Stimulated activated CD4-positive, alpha-beta T cell treated with anti-CD3 and anti-CD28 coated beads, TNF-alpha, amount 100 ng/mL, for 24 hours (primary cell): ENCODE measurements at regions not wholly inside any gene's neighbourhood (a gene's known extent, or its start where the extent isn't known, plus 50 kb on each side); places are given as distances from the start of the nearest gene placed in this dataset.
"Not testable (repeated sequence)": the region's sequence is repeated elsewhere in the genome, so short reads cannot be mapped to it uniquely, and the experiment has no call there.

Experiments used
- DNase-seq, 3 experiments: peaks; one replicate each; pipeline ENCODE4 v3.0.0-alpha.2; 2020; ENCODE audit warnings: low read depth in 3 of 3

GRCh38 chr1:232317350-232317749 lies 312.6 kb downstream of the SIPA1L2 start:
- no peak for DNase-seq

DNA sequence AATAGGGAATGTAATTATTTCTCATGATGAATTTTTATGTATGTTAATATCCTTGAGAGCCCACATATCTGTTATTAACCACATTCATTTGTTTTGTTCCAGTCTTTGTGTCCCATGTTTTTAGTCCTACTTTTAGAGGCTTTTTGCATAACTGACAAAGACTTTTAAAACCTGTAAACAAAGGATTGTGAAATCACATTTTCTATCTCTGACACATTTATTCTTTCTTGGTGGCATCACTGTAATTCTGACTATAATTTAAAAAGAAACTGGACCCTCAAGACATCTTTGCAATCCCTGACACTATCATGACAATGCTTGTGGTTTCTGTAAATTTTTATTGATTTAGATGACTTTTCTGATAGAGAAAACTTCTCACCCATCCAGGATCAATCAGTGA lies 313.1 kb downstream of the SIPA1L2 start:
- no peak for DNase-seq

- not testable (repeated sequence) for DNase-seq
Observed at GRCh38 chr1:232313876-232314275, 316.1 kb downstream of the SIPA1L2 start.

GRCh38 chr1:232310541-232310940 lies 319.4 kb downstream of the SIPA1L2 start:
- no peak for DNase-seq

DNA sequence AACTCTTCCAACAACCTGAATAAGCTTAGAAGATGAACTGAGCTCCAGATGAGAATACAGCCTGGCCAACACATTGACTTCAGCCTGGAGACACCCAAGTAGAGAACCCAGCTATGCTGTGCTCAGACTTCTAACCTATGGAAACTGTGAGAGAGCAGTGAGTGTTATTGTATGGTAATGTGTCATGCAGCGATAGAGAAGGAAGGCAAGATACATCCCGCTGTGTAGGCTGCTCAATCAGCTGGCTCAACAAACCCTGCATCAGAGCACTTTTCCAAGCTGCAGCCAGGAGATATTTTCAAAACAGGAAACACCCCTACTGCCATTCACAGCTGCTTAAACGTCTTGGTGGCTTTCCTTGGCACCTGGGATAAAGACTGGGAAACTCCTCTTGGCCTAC lies 321.3 kb downstream of the SIPA1L2 start:
- DNase-seq, result no peak

DNA sequence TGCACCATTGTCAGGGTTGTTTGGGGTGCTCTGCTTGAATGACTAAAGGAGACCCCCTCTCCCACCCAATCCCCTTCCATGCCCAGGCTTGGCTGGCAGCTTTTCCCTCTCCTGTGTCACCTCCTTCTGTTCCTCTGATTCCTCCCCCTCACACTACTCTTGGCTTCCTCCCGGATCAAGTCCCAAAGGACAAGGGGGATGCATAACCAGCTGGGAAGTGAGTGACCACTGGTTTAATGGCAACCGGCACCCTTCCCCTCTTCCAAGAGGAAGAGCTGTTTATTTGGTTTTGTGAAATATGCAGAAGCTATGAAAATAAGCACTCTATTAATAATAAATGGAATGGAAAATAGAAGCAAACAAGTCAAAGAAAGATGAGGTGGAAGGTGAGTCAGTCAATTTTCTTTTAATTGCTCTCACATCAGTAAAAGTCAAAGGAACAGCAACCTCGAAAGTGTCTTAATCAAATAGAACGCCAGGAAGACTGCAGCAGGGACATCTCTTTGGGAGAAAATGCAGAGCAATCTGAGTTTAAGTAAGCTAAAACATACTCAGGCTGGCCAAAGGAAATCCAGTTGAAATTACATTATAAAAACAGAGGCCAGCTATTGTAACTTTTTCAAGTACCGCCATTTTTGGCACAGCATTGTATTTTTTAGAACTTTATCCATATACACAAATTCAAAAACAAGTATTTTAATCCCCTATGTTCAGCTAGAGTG lies 322.5 kb downstream of the SIPA1L2 start:
- DNase-seq, result no peak

- DNase-seq, result no peak
Observed at GRCh38 chr1:232306269-232306961, 323.5 kb downstream of the SIPA1L2 start.

DNA sequence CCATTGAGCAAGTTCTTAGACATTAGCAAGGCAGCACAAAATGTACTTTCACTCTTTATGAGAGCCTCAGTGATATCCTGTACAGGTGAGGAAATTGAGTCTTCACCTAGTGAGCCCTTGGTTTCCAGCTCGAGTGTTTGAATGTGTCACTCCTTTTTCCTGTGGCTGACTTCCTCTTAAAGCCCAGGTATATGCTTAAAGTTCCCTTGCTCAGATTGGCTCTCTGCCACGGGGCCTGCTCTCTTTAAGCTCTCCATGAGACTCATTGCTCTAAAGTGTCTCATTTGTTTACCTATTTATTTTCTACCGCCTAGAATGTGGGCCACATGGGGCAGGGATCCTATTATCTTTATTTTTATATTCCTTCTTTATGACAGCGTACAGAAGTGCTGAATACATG lies 324.9 kb downstream of the SIPA1L2 start:
- no peak for DNase-seq

DNA sequence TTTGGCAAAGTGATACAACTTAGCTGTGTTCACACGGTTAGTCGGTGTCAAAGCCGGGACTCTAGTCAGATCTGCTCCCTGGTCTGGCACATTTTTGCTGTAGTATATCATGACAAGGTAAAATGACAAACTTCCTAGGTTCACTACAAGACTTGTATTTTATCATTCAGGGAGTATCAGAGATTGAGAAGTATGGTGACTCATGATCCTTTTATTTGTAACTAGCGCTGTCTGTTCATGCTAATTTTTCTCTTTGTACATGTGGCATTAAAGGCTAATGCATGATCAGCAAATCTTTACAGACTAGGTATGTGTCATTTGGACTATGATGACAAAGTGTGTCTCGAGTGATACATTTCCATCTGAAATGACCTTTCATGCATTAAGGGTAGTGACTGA lies 326.7 kb downstream of the SIPA1L2 start:
- no peak for DNase-seq

DNA sequence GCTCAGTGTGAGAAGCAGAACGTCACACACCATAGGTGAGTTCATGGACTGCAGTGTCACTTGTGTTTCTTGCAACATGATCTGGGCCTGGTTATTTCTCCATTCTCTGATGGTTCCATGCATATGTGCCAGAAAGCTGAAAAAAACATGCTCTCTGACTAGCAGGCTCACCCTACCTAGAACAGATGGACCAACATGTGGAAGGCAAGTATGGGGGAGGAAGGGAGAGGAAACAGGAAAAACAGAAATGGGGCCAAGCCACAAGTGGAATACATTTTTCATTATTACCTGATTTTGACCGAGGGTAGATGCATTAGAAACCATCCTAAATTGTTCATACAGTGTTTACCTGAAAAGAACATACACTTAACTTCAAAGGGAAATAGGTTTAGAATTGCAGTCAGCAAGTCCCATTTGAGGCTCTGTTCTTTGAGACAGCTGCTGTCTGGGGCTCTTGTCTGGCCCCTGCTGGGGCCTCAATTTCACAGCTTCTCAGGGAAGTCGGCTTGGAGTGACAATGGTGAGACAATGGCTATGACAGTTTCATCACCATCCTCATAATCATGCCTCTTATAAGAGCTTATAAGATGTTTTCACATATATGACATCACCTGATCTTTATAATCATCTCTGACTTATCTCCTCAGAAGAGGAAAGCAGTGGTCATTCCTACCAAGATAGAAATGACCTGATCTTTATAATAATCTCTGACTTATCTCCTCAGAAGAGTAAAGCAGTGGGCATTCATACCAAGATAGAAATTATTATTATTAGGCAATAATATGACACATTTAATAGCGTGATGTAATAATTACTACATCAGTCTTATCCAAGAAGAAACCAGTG lies 327.3 kb downstream of the SIPA1L2 start:
- DNase-seq, result no peak

GRCh38 chr1:232301246-232301645 lies 328.7 kb downstream of the SIPA1L2 start:
- no peak for DNase-seq

GRCh38 chr1:232300466-232300865 lies 329.5 kb downstream of the SIPA1L2 start:
- DNase-seq, result no peak

DNA sequence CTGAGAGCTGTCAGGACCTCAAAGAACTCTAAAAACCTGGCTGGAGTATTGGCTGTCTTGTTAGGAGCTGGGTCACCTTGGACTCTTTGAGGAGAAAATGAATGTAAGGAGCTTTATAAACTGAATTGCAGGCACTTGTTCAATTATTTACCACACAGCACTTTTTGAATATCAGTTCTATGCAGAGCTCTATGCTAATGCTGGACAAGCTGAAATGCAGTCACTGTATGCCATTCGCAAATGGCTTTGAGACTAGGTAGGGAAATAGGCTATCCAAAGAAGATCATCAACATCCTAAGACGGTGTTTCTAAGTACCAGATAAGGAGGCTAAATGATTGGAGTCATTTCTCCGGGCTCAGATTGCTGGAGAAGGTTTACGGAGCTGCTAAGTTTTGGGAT lies 333.5 kb downstream of the SIPA1L2 start:
- DNase-seq, result no peak

GRCh38 chr1:232293361-232293760 lies 336.6 kb downstream of the SIPA1L2 start:
- no peak for DNase-seq

DNA sequence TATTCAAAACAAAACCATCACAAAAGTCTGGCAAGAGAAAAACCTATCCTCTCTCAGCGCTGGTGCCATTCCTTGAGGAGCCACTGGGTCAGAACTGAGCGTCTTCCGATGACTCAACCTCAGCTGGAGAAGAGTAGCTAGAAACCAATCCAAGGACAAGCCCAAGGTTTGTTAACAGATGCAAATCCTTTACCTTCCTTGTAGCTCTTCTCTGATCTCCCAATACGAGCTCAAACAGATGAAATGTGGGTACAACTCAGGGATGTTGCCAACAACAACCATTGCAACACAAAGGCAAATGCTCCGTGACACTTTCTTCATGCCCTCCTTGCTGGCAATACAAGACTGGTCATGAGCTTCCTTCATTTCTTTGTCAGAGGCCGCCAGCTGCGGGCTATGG lies 337.1 kb downstream of the SIPA1L2 start:
- DNase-seq, result no peak

- DNase-seq, result no peak
Observed at GRCh38 chr1:232292239-232292638, 337.7 kb downstream of the SIPA1L2 start.

DNA sequence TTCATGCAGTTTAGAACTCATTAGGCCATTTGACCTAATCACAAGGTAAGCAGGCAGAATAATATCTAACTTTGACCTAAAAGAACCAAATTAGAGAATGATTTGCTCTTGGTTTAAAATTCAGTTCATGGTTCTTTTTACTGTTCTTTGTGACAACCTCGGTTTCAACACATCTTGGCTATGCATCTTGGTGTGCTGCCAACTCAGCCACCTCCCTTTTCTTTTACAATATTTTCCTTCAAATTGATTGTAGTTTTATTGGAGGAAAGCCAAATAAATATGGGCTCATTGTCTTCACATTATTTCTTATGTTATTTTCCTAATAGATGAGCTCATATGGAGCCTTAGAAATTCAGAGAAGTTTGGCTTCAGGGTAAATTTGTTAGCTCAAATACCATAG lies 338.3 kb downstream of the SIPA1L2 start:
- DNase-seq, result no peak

DNA sequence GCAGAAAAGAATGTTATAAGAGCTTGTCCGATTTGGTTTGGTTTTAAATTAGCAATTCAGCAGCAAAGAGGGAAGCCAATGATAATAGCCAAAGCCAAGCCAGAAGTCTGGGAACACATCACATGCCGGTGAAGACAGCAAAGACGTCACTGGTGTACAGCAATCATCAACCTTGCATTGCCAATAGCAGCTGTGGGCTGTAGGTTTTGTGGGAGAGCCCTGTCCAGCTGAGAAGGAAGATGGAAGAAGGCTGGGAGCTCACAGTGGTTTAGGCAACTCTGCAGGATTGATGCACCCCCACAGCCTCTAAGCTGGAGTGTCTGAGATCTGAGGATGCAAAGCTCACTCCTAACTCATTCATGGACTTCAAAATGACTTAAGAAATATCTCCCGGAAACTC lies 338.7 kb downstream of the SIPA1L2 start:
- DNase-seq, result no peak

DNA sequence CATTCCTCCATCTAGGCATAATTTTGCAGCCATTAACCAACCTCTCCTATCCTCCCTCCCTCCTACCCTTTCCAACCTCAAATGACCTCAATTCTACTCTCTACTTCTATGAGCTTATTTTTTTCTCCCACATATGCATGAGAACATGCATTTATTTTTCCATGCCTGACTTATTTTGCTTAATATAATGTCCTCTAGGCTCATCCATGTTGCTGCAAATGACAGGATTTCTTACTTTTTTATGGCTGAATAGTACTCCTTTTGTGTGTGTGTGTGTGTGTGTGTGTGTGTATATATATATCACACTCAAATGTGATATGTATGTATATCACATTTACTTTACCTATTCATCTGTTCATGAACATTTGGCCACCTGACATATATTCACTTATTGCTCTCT lies 339.4 kb downstream of the SIPA1L2 start:
- no peak for DNase-seq

- DNase-seq, result no peak
Observed at GRCh38 chr1:232287676-232288569, 342.0 kb downstream of the SIPA1L2 start.

DNA sequence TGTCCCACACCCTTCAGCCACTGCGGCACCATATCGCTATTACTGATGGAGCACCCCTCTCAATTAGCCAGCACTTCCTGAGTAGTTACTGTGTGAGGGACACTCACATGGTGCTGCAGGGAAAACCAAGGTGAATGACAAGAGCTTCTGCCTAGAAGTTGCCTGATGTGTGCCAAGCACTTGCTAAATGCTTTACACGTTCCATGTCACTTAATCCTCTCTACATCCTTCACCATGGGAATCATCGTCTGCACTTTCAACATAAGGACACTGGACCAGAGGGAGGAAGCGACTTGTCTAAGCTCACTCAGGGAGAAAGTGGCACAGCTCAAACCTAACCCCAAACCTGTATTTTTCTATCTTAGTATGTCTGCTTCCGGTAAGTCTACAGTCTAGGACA lies 344.8 kb downstream of the SIPA1L2 start:
- DNase-seq, result no peak

DNA sequence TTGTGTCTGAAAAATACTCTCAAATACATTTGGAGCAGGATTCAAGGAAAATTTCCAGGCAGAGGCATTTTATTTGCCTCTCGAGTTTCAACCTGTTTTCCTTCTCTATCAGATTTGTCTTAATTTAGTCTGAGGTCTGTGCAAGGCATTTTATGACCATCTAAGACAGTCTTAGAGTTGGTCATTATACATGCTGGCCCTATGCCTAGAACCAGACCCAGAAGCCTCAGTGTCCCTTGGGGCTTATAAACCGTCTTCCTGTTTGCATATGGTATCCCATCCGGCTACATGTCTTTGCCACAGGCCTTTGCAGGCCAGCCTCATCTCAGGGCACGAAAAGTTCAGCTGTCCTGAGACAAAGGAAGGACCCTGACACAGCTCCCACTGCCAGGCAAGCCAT lies 346.1 kb downstream of the SIPA1L2 start:
- DNase-seq, result no peak
